GDM1 (cell line): ENCODE measurements at regions not wholly inside any gene's neighbourhood (a gene's known extent, or its start where the extent isn't known, plus 50 kb on each side); places are given as distances from the start of the nearest gene placed in this dataset.
"Not testable (repeated sequence)": the region's sequence is repeated elsewhere in the genome, so short reads cannot be mapped to it uniquely, and the experiment has no call there.

ENCODE experiments used
- DNase-seq: peaks from one replicate; lab custom pipeline; 2025; lab: John Stamatoyannopoulos, UW

DNA sequence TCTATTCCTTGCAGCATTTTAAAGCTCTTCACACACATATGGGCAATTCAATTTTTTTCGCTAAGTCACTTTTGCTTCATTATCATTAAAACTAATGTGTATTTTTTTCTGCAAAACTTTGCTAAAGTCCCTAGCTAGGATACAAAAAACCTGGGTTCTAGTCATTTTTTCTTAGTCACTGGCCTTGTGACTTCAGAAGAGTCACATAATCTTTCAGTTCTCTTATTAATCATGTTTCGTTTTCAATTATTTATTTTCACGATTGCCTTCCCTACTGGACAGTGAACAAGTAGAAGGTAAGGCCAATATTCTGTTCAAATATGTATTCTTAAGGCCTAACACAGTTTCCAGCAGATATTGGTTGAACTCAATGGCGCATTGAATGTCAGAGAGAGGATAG lies 60.9 kb upstream of the CYRIA start:
- DNase-seq: no peak

DNA sequence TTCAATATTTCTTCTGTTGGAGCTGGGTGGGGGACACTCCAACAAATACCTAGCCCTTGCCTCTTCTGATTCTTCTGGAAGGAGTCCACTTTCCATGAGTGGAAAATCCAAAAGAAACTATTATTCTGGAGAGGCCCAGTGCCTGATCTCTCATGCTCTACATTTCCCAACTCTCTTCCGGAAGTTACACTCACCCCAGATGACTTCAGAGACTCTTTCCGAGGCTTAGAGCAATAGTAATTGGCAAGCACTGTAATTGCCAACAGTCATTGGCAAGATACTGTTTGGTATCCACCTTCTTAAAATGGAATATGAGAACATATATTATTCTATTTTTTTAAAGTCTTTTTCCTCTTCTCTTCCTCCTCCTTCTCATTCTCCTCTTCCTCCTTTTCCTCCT lies 60.5 kb upstream of the CYRIA start:
- no peak for DNase-seq

- DNase-seq: no peak
Measured at GRCh38 chr2:16725549-16725948, 59.9 kb upstream of the CYRIA start.

GRCh38 chr2:16722677-16723076 lies 57.0 kb upstream of the CYRIA start:
- DNase-seq: peak; percentile 24

DNA sequence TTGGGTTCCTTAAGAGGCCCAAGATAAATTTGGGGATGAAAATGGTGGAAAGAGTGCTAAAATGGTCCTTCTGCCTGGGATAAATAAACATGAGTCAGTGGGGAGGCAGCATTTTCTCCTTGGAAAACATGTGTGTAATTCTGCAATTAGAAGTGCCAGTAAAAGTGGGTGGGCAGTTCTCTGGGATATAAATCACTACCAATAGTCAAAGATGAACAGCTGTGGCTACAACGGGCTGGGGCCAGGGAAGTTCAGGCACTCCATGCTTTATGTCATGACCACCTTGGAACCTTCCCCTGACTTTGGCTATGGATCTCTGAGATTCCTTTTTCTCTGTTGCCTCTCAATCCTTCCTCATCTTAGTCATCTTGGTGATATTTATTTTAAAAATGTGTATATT lies 56.5 kb upstream of the CYRIA start:
- DNase-seq: no peak

DNA sequence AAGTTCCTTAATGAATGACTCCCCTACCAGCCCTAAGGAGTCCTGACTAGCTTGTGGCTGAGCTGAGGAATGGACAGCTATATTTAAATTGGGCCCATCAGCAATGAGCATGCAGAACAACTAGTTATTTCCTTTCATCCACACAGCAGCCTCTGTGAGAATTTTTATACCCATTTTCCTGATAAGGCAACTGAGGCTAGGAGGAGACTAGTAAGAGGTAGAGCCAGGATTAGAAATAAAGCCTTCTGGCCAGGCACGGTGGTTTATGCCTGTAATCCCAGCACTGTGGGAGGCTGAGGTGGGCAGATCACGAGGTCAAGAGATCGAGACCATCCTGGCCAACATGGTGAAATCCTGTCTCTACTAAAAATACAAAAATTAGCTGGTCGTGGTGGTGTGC lies 55.9 kb upstream of the CYRIA start:
- DNase-seq: not testable (repeated sequence)

GRCh38 chr2:16720737-16721136 lies 55.1 kb upstream of the CYRIA start:
- not testable (repeated sequence) for DNase-seq

GRCh38 chr2:16719485-16719808 lies 53.8 kb upstream of the CYRIA start:
- no peak for DNase-seq

- no peak for DNase-seq
Measured at GRCh38 chr2:16718576-16719484, 53.2 kb upstream of the CYRIA start.

DNA sequence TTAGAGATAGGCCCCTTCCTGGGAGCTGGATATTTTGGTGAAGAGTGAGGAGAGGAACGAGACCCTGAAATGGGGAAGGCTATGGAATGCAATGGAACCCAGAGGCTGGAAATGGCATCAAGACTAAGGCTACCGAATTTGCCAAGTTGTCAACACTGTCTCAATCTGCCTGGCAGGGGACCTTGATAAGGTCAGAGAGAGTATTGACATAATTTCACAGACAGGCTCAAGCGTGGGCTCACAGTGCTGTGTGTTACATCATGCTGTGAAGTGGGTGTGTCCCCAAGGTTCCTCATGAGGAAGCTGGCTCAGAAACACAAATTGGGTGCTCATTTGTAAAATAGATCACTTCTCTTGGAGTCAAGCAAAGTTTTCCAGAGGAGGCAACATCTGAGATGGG lies 51.8 kb upstream of the CYRIA start:
- no peak for DNase-seq

DNA sequence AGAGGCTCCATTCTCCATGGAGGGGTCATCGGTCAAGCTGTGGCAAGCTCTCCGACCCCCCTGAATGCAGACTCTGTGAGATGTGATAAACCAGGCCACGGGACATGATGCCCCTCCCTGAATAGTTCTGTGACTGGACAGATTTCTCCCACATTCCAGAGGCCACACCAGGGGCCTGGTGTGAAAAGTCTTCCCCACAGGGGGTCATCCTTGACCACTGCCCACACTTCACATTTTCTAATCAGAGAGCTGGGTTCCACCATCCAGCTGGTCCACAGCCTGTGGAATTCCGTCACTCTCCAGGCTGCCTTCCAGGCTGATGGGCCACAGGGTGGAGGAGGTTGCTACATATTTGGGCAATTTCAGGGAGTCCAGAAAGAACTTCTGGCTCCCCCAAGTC lies 51.3 kb upstream of the CYRIA start:
- no peak for DNase-seq

DNA sequence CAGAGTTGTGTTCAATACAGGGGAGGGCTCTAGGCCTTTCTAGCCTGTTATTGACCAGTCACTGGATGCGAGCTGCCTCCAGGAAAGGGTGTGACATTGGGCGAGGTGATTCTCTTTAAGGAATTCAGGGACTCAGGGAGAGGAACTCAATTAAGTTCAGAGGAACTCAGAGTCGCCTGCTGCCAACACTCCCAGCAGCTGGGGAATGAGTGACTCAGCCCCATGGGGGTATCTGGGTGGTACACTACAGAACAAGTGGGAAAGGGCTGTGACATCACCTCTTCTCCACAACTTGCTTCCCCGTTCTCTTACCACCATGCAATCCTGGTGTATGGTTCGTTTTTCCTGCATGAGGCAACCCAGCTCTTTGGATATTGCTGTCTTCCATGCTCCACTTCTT lies 50.4 kb upstream of the CYRIA start:
- no peak for DNase-seq
